ENCODE measurements at regions not wholly inside any gene's neighbourhood (a gene's known extent, or its start where the extent isn't known, plus 50 kb on each side); places are given as distances from the start of the nearest gene placed in this dataset.

- no peaks in the 10 kb centered on the region for H3K36me3 Mint-ChIP-seq (ENCODE audit: insufficient read depth)
- DNase-seq (ENCODE audit: low spot score in 2 of 2) (no peak), ATAC-seq (replicated peaks; ENCODE audit: extremely low read depth, poor library complexity, severe bottlenecking) (no peak)
- peaks cover 31% of the 10 kb centered on the region for H3K9me3 Mint-ChIP-seq
- H3K27me3 Mint-ChIP-seq, result no peaks in the 10 kb centered on the region
- H3K4me1 Mint-ChIP-seq, result no peaks in the 10 kb centered on the region
- H3K27ac Mint-ChIP-seq (ENCODE audit: low read depth), result no peak overlapping the region
- no peak overlapping the region for H3K4me3 Mint-ChIP-seq
Observed at GRCh38 chr2:167450364-167450763, 562.1 kb downstream of the XIRP2 start.

GRCh38 chr2:167440382-167440781 lies 552.1 kb downstream of the XIRP2 start:
- ATAC-seq (replicated peaks; ENCODE audit: extremely low read depth, poor library complexity, severe bottlenecking) (no peak), DNase-seq (ENCODE audit: low spot score in 2 of 2) (no peak)
- Mint-ChIP-seq H3K36me3 (ENCODE audit: insufficient read depth) (peaks cover 2% of the 10 kb centered on the region), H3K9me3 (no peaks in the 10 kb centered on the region), H3K4me3 (no peak overlapping the region), H3K4me1 (no peaks in the 10 kb centered on the region), H3K27me3 (no peaks in the 10 kb centered on the region), H3K27ac (ENCODE audit: low read depth) (no peak overlapping the region)

- ATAC-seq (replicated peaks; ENCODE audit: extremely low read depth, poor library complexity, severe bottlenecking) (no peak), DNase-seq (ENCODE audit: low spot score in 2 of 2) (no peak)
- H3K4me3 Mint-ChIP-seq, result no peak overlapping the region
- no peaks in the 10 kb centered on the region for H3K9me3 Mint-ChIP-seq
- H3K4me1 Mint-ChIP-seq, result no peaks in the 10 kb centered on the region
- no peaks in the 10 kb centered on the region for H3K36me3 Mint-ChIP-seq (ENCODE audit: insufficient read depth)
- no peak overlapping the region for H3K27ac Mint-ChIP-seq (ENCODE audit: low read depth)
- no peaks in the 10 kb centered on the region for H3K27me3 Mint-ChIP-seq
Observed at GRCh38 chr2:167438206-167438605, 549.9 kb downstream of the XIRP2 start.

GRCh38 chr2:167431949-167432348 lies 543.7 kb downstream of the XIRP2 start:
- H3K36me3 Mint-ChIP-seq (ENCODE audit: insufficient read depth), result no peaks in the 10 kb centered on the region
- peaks cover 14% of the 10 kb centered on the region for H3K9me3 Mint-ChIP-seq
- H3K27me3 Mint-ChIP-seq, result no peaks in the 10 kb centered on the region
- ATAC-seq (replicated peaks; ENCODE audit: extremely low read depth, poor library complexity, severe bottlenecking) (no peak), DNase-seq (ENCODE audit: low spot score in 2 of 2) (no peak)
- H3K27ac Mint-ChIP-seq (ENCODE audit: low read depth), result no peak overlapping the region
- no peak overlapping the region for H3K4me3 Mint-ChIP-seq
- no peaks in the 10 kb centered on the region for H3K4me1 Mint-ChIP-seq

GRCh38 chr2:167430447-167430846 lies 542.2 kb downstream of the XIRP2 start:
- no peaks in the 10 kb centered on the region for H3K27me3 Mint-ChIP-seq
- H3K27ac Mint-ChIP-seq (ENCODE audit: low read depth), result no peak overlapping the region
- H3K4me3 Mint-ChIP-seq, result no peak overlapping the region
- DNase-seq (ENCODE audit: low spot score in 2 of 2), result no peak
- no peak for ATAC-seq (replicated peaks; ENCODE audit: extremely low read depth, poor library complexity, severe bottlenecking)
- peaks cover 14% of the 10 kb centered on the region for H3K9me3 Mint-ChIP-seq
- H3K4me1 Mint-ChIP-seq, result no peaks in the 10 kb centered on the region
- no peaks in the 10 kb centered on the region for H3K36me3 Mint-ChIP-seq (ENCODE audit: insufficient read depth)

GRCh38 chr2:167424803-167425755 lies 536.8 kb downstream of the XIRP2 start:
- Mint-ChIP-seq H3K27me3 (no peaks in the 10 kb centered on the region), H3K4me1 (no peaks in the 10 kb centered on the region), H3K4me3 (no peak overlapping the region), H3K27ac (ENCODE audit: low read depth) (no peak overlapping the region), H3K9me3 (peaks cover 17% of the 10 kb centered on the region), H3K36me3 (ENCODE audit: insufficient read depth) (peaks cover 2% of the 10 kb centered on the region)
- ATAC-seq (replicated peaks; ENCODE audit: extremely low read depth, poor library complexity, severe bottlenecking) (no peak), DNase-seq (ENCODE audit: low spot score in 2 of 2) (no peak)

- Mint-ChIP-seq H3K27ac (ENCODE audit: low read depth) (no peak overlapping the region), H3K4me1 (no peaks in the 10 kb centered on the region), H3K9me3 (peaks cover 14% of the 10 kb centered on the region), H3K4me3 (no peak overlapping the region), H3K36me3 (ENCODE audit: insufficient read depth) (peaks cover 2% of the 10 kb centered on the region), H3K27me3 (no peaks in the 10 kb centered on the region)
- DNase-seq (ENCODE audit: low spot score in 2 of 2) (no peak), ATAC-seq (replicated peaks; ENCODE audit: extremely low read depth, poor library complexity, severe bottlenecking) (no peak)
Observed at GRCh38 chr2:167424221-167424620, 535.9 kb downstream of the XIRP2 start.

GRCh38 chr2:167423731-167424130 lies 535.5 kb downstream of the XIRP2 start:
- Mint-ChIP-seq H3K36me3 (ENCODE audit: insufficient read depth) (peaks cover 2% of the 10 kb centered on the region), H3K4me1 (no peaks in the 10 kb centered on the region), H3K9me3 (peaks cover 14% of the 10 kb centered on the region), H3K4me3 (no peak overlapping the region), H3K27me3 (no peaks in the 10 kb centered on the region), H3K27ac (ENCODE audit: low read depth) (no peak overlapping the region)
- DNase-seq (ENCODE audit: low spot score in 2 of 2) (no peak), ATAC-seq (replicated peaks; ENCODE audit: extremely low read depth, poor library complexity, severe bottlenecking) (no peak)

- ATAC-seq (replicated peaks; ENCODE audit: extremely low read depth, poor library complexity, severe bottlenecking) (no peak), DNase-seq (ENCODE audit: low spot score in 2 of 2) (no peak)
- Mint-ChIP-seq H3K9me3 (peaks cover 16% of the 10 kb centered on the region), H3K4me1 (no peaks in the 10 kb centered on the region), H3K4me3 (no peak overlapping the region), H3K36me3 (ENCODE audit: insufficient read depth) (peaks cover 4% of the 10 kb centered on the region), H3K27ac (ENCODE audit: low read depth) (no peak overlapping the region), H3K27me3 (no peaks in the 10 kb centered on the region)
Observed at GRCh38 chr2:167420211-167420610, 531.9 kb downstream of the XIRP2 start.

- H3K9me3 Mint-ChIP-seq, result peaks cover 16% of the 10 kb centered on the region
- no peaks in the 10 kb centered on the region for H3K4me1 Mint-ChIP-seq
- no peak for ATAC-seq (replicated peaks; ENCODE audit: extremely low read depth, poor library complexity, severe bottlenecking)
- H3K27ac Mint-ChIP-seq (ENCODE audit: low read depth), result no peak overlapping the region
- no peak for DNase-seq (ENCODE audit: low spot score in 2 of 2)
- H3K4me3 Mint-ChIP-seq, result no peak overlapping the region
- H3K27me3 Mint-ChIP-seq, result no peaks in the 10 kb centered on the region
- peaks cover 3% of the 10 kb centered on the region for H3K36me3 Mint-ChIP-seq (ENCODE audit: insufficient read depth)
Observed at GRCh38 chr2:167415068-167415467, 526.8 kb downstream of the XIRP2 start.

GRCh38 chr2:167411367-167411766 lies 523.1 kb downstream of the XIRP2 start:
- Mint-ChIP-seq H3K4me1 (no peaks in the 10 kb centered on the region), H3K9me3 (peaks cover 21% of the 10 kb centered on the region)
- ATAC-seq (replicated peaks; ENCODE audit: extremely low read depth, poor library complexity, severe bottlenecking), result no peak

GRCh38 chr2:167406558-167406957 lies 518.3 kb downstream of the XIRP2 start:
- Mint-ChIP-seq H3K27me3 (no peaks in the 10 kb centered on the region), H3K4me3 (no peak overlapping the region), H3K9me3 (peaks cover 13% of the 10 kb centered on the region), H3K27ac (ENCODE audit: low read depth) (no peak overlapping the region), H3K36me3 (ENCODE audit: insufficient read depth) (peaks cover 3% of the 10 kb centered on the region), H3K4me1 (no peaks in the 10 kb centered on the region)
- ATAC-seq (replicated peaks; ENCODE audit: extremely low read depth, poor library complexity, severe bottlenecking), result no peak
- DNase-seq (ENCODE audit: low spot score in 2 of 2), result no peak

More at GRCh38 chr2:167411367-167411766, 523.1 kb downstream of the XIRP2 start:
- DNase-seq (ENCODE audit: low spot score in 2 of 2), result no peak
- no peak overlapping the region for H3K27ac Mint-ChIP-seq (ENCODE audit: low read depth)
- peaks cover 3% of the 10 kb centered on the region for H3K36me3 Mint-ChIP-seq (ENCODE audit: insufficient read depth)
- H3K27me3 Mint-ChIP-seq, result no peaks in the 10 kb centered on the region
- no peak overlapping the region for H3K4me3 Mint-ChIP-seq

- Mint-ChIP-seq H3K36me3 (ENCODE audit: insufficient read depth) (no peaks in the 10 kb centered on the region), H3K4me1 (no peaks in the 10 kb centered on the region), H3K4me3 (no peak overlapping the region), H3K27me3 (no peaks in the 10 kb centered on the region), H3K27ac (ENCODE audit: low read depth) (no peak overlapping the region), H3K9me3 (peaks cover 19% of the 10 kb centered on the region)
- ATAC-seq (replicated peaks; ENCODE audit: extremely low read depth, poor library complexity, severe bottlenecking), result no peak
- no peak for DNase-seq (ENCODE audit: low spot score in 2 of 2)
Observed at GRCh38 chr2:167404627-167405284, 516.5 kb downstream of the XIRP2 start.

Measured in central memory CD8-positive, alpha-beta T cell (primary cell).